Activated naive CD8-positive, alpha-beta T cell (primary cell): ENCODE measurements at regions not wholly inside any gene's neighbourhood (a gene's known extent, or its start where the extent isn't known, plus 50 kb on each side); places are given as distances from the start of the nearest gene placed in this dataset.
A peak's percentile ranks its signal among the peaks of the same experiment; 100 is the strongest.
"Not testable (repeated sequence)": the region's sequence is repeated elsewhere in the genome, so short reads cannot be mapped to it uniquely, and the experiment has no call there.

ENCODE experiments used
- H3K27ac Mint-ChIP-seq: one replicate; pipeline ENCODE4 v1.8.0; 2021; ENCODE audit warnings: mixed read lengths
- H3K27me3 Mint-ChIP-seq: one replicate; pipeline ENCODE4 v1.8.0; 2021; ENCODE audit warnings: mixed read lengths
- H3K36me3 Mint-ChIP-seq: one replicate; pipeline ENCODE4 v1.8.0; 2021; ENCODE audit warnings: mixed read lengths
- H3K4me1 Mint-ChIP-seq: one replicate; pipeline ENCODE4 v1.8.0; 2021; ENCODE audit warnings: low read depth, mixed read lengths
- H3K4me3 Mint-ChIP-seq: one replicate; pipeline ENCODE4 v1.8.0; 2021; ENCODE audit warnings: mild to moderate bottlenecking, mixed read lengths
- H3K9me3 Mint-ChIP-seq: one replicate; pipeline ENCODE4 v1.8.0; 2021; ENCODE audit warnings: low read depth, mixed read lengths

GRCh38 chr18:9017167-9017904, 85.2 kb upstream of the NDUFV2 start:
- Mint-ChIP-seq H3K4me3 (peak overlapping the region; percentile 77), H3K27me3 (peaks cover 2% of the 10 kb centered on the region), H3K9me3 (no peaks in the 10 kb centered on the region), H3K4me1 (peaks cover 11% of the 10 kb centered on the region), H3K36me3 (peaks cover 6% of the 10 kb centered on the region), H3K27ac (peak overlapping the region; percentile 95)

GRCh38 chr18:9017905-9018227, 84.6 kb upstream of the NDUFV2 start:
- H3K27ac Mint-ChIP-seq, result peak overlapping the region; percentile 95

GRCh38 chr18:9019135-9019534, 83.4 kb upstream of the NDUFV2 start:
- Mint-ChIP-seq H3K27ac (no peak overlapping the region), H3K27me3 (peaks cover 2% of the 10 kb centered on the region), H3K9me3 (no peaks in the 10 kb centered on the region), H3K4me1 (peaks cover 11% of the 10 kb centered on the region), H3K36me3 (peaks cover 6% of the 10 kb centered on the region), H3K4me3 (no peak overlapping the region)

More at GRCh38 chr18:9017905-9018227, 84.6 kb upstream of the NDUFV2 start:
- peak overlapping the region; percentile 77 for H3K4me3 Mint-ChIP-seq
- H3K4me1 Mint-ChIP-seq, result peaks cover 11% of the 10 kb centered on the region
- H3K9me3 Mint-ChIP-seq, result no peaks in the 10 kb centered on the region
- peaks cover 6% of the 10 kb centered on the region for H3K36me3 Mint-ChIP-seq
- H3K27me3 Mint-ChIP-seq, result peaks cover 2% of the 10 kb centered on the region

- H3K9me3 Mint-ChIP-seq, result no peaks in the 10 kb centered on the region
Measured at GRCh38 chr18:9020221-9020620, 82.3 kb upstream of the NDUFV2 start.

GRCh38 chr18:9021458-9021857, 81.0 kb upstream of the NDUFV2 start:
- H3K27me3 Mint-ChIP-seq, result peaks cover 5% of the 10 kb centered on the region
- no peaks in the 10 kb centered on the region for H3K9me3 Mint-ChIP-seq
- peaks cover 6% of the 10 kb centered on the region for H3K36me3 Mint-ChIP-seq
- H3K4me1 Mint-ChIP-seq, result peaks cover 11% of the 10 kb centered on the region
- no peak overlapping the region for H3K4me3 Mint-ChIP-seq
- no peak overlapping the region for H3K27ac Mint-ChIP-seq

More at GRCh38 chr18:9020221-9020620, 82.3 kb upstream of the NDUFV2 start:
- peaks cover 2% of the 10 kb centered on the region for H3K27me3 Mint-ChIP-seq
- no peak overlapping the region for H3K27ac Mint-ChIP-seq
- peaks cover 11% of the 10 kb centered on the region for H3K4me1 Mint-ChIP-seq
- H3K36me3 Mint-ChIP-seq, result peaks cover 6% of the 10 kb centered on the region
- no peak overlapping the region for H3K4me3 Mint-ChIP-seq

GRCh38 chr18:9022397-9023155, 79.9 kb upstream of the NDUFV2 start:
- no peak overlapping the region for H3K4me3 Mint-ChIP-seq
- peaks cover 6% of the 10 kb centered on the region for H3K36me3 Mint-ChIP-seq
- no peak overlapping the region for H3K27ac Mint-ChIP-seq
- no peaks in the 10 kb centered on the region for H3K9me3 Mint-ChIP-seq
- H3K27me3 Mint-ChIP-seq, result peaks cover 8% of the 10 kb centered on the region
- H3K4me1 Mint-ChIP-seq, result peaks cover 5% of the 10 kb centered on the region

GRCh38 chr18:9024031-9024646, 78.4 kb upstream of the NDUFV2 start:
- H3K4me1 Mint-ChIP-seq, H3K4me3 Mint-ChIP-seq, H3K27me3 Mint-ChIP-seq, H3K36me3 Mint-ChIP-seq, H3K9me3 Mint-ChIP-seq, H3K27ac Mint-ChIP-seq: not testable (repeated sequence)

GRCh38 chr18:9025091-9025838, 77.2 kb upstream of the NDUFV2 start:
- no peak overlapping the region for H3K27ac Mint-ChIP-seq
- no peak overlapping the region for H3K4me3 Mint-ChIP-seq
- no peaks in the 10 kb centered on the region for H3K9me3 Mint-ChIP-seq
- no peaks in the 10 kb centered on the region for H3K36me3 Mint-ChIP-seq
- peaks cover 5% of the 10 kb centered on the region for H3K27me3 Mint-ChIP-seq
- no peaks in the 10 kb centered on the region for H3K4me1 Mint-ChIP-seq

- Mint-ChIP-seq H3K4me3 (no peak overlapping the region), H3K27ac (no peak overlapping the region)
Measured at GRCh38 chr18:9029131-9029530, 73.4 kb upstream of the NDUFV2 start.

GRCh38 chr18:9032519-9032918, 70.0 kb upstream of the NDUFV2 start:
- H3K9me3 Mint-ChIP-seq, result no peaks in the 10 kb centered on the region
- no peaks in the 10 kb centered on the region for H3K36me3 Mint-ChIP-seq
- H3K27me3 Mint-ChIP-seq, result no peaks in the 10 kb centered on the region
- H3K27ac Mint-ChIP-seq, result no peak overlapping the region
- H3K4me3 Mint-ChIP-seq, result no peak overlapping the region
- no peaks in the 10 kb centered on the region for H3K4me1 Mint-ChIP-seq

More at GRCh38 chr18:9029131-9029530, 73.4 kb upstream of the NDUFV2 start:
- no peaks in the 10 kb centered on the region for H3K36me3 Mint-ChIP-seq
- H3K4me1 Mint-ChIP-seq, result no peaks in the 10 kb centered on the region
- peaks cover 5% of the 10 kb centered on the region for H3K27me3 Mint-ChIP-seq
- H3K9me3 Mint-ChIP-seq, result no peaks in the 10 kb centered on the region

- no peaks in the 10 kb centered on the region for H3K27me3 Mint-ChIP-seq
- no peak overlapping the region for H3K4me3 Mint-ChIP-seq
- no peaks in the 10 kb centered on the region for H3K36me3 Mint-ChIP-seq
- no peak overlapping the region for H3K27ac Mint-ChIP-seq
- H3K4me1 Mint-ChIP-seq, result no peaks in the 10 kb centered on the region
- H3K9me3 Mint-ChIP-seq, result no peaks in the 10 kb centered on the region
Measured at GRCh38 chr18:9038277-9038871, 64.1 kb upstream of the NDUFV2 start.

- H3K36me3 Mint-ChIP-seq, result no peaks in the 10 kb centered on the region
Measured at GRCh38 chr18:9039441-9040071, 62.9 kb upstream of the NDUFV2 start.

GRCh38 chr18:9042766-9043481, 59.6 kb upstream of the NDUFV2 start:
- no peaks in the 10 kb centered on the region for H3K9me3 Mint-ChIP-seq

More at GRCh38 chr18:9039441-9040071, 62.9 kb upstream of the NDUFV2 start:
- H3K9me3 Mint-ChIP-seq, result no peaks in the 10 kb centered on the region
- H3K27me3 Mint-ChIP-seq, result no peaks in the 10 kb centered on the region
- no peak overlapping the region for H3K4me3 Mint-ChIP-seq
- H3K4me1 Mint-ChIP-seq, result no peaks in the 10 kb centered on the region
- H3K27ac Mint-ChIP-seq, result no peak overlapping the region

More at GRCh38 chr18:9042766-9043481, 59.6 kb upstream of the NDUFV2 start:
- no peaks in the 10 kb centered on the region for H3K4me1 Mint-ChIP-seq
- no peak overlapping the region for H3K27ac Mint-ChIP-seq
- H3K27me3 Mint-ChIP-seq, result no peaks in the 10 kb centered on the region
- H3K36me3 Mint-ChIP-seq, result no peaks in the 10 kb centered on the region
- H3K4me3 Mint-ChIP-seq, result no peak overlapping the region
